OCI-LY1 (cell line): ENCODE measurements at regions not wholly inside any gene's neighbourhood (a gene's known extent, or its start where the extent isn't known, plus 50 kb on each side); places are given as distances from the start of the nearest gene placed in this dataset.

ENCODE experiments used
- EZH2 ChIP-seq: fragments of 200-600 bp; sonication (generic), shearing (Covaris generic); IDR thresholded peaks from 2 replicates; pipeline ENCODE4 v1.8.0; 2017; ENCODE audit warnings: borderline replicate concordance, mixed run types, mild to moderate bottlenecking, antibody characterized with exemption, low read length, moderate library complexity, mixed read lengths
- TF ChIP-seq, protein P1 (sequence below): fragments of 200-600 bp; sonication (generic), shearing (Covaris generic); IDR thresholded peaks from 2 replicates; pipeline ENCODE4 v1.5.1; 2017; ENCODE audit warnings: mild to moderate bottlenecking, antibody characterized with exemption, low read length, moderate library complexity, mixed read lengths

DNA sequence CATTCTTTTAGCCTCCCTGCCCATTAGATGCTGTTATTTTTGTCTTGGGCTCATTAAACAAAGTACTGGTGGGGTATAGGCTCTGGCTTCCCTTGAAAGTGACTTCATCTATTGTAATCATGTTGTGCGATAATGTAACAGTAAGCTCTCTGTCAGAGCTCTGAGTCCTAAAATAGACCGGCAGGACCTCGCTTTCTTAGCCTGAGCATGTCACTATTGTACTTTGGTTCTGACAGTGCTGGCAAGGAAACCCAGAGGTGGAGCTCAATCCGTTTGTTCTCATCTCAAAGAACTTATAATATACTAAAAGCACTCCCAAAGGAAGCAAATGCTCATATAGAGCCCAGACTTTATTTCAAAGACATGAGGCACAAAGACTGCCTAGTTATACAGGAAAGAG is 339.1 kb upstream of the CCNH start:
- TF ChIP-seq, protein P1, sequence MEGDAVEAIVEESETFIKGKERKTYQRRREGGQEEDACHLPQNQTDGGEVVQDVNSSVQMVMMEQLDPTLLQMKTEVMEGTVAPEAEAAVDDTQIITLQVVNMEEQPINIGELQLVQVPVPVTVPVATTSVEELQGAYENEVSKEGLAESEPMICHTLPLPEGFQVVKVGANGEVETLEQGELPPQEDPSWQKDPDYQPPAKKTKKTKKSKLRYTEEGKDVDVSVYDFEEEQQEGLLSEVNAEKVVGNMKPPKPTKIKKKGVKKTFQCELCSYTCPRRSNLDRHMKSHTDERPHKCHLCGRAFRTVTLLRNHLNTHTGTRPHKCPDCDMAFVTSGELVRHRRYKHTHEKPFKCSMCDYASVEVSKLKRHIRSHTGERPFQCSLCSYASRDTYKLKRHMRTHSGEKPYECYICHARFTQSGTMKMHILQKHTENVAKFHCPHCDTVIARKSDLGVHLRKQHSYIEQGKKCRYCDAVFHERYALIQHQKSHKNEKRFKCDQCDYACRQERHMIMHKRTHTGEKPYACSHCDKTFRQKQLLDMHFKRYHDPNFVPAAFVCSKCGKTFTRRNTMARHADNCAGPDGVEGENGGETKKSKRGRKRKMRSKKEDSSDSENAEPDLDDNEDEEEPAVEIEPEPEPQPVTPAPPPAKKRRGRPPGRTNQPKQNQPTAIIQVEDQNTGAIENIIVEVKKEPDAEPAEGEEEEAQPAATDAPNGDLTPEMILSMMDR, result no peak
- no peak for TF ChIP-seq EZH2
